ENCODE measurements at regions not wholly inside any gene's neighbourhood (a gene's known extent, or its start where the extent isn't known, plus 50 kb on each side); places are given as distances from the start of the nearest gene placed in this dataset.

GRCh38 chr1:195251900-195252299, 1356.3 kb downstream of the KCNT2 start:
- TF ChIP-seq MAX (IDR thresholded peaks at IDR 0.05; ENCODE audit: insufficient read depth, insufficient read length): no peak
- no peak for TF ChIP-seq EZH2 (IDR thresholded peaks at IDR 0.05; ENCODE audit: borderline replicate concordance, low read depth, low read length, severe bottlenecking)
- no peak for TF ChIP-seq CTCF (IDR thresholded peaks at IDR 0.05; ENCODE audit: extremely low read depth in 1 of 2, insufficient read depth in 1 of 2, low read depth in 1 of 2, low read length in 2 of 2)
- TF ChIP-seq POLR2AphosphoS5 (IDR thresholded peaks at IDR 0.05; ENCODE audit: insufficient read depth, low read depth, low read length): no peak
- TF ChIP-seq POLR2A (IDR thresholded peaks at IDR 0.05; ENCODE audit: low read depth, low read length): no peak
- TF ChIP-seq MYC (IDR thresholded peaks at IDR 0.05; ENCODE audit: low read depth, low read length): no peak
- TF ChIP-seq FOS (IDR thresholded peaks at IDR 0.05; ENCODE audit: borderline replicate concordance, insufficient read depth, low read length): no peak
- no peak for TF ChIP-seq JUN (IDR thresholded peaks at IDR 0.05; ENCODE audit: borderline replicate concordance, insufficient read depth, insufficient read length, low read depth)
